Germinal center (tissue), 1 donor: ENCODE measurements at regions not wholly inside any gene's neighbourhood (a gene's known extent, or its start where the extent isn't known, plus 50 kb on each side); places are given as distances from the start of the nearest gene placed in this dataset.
"Not testable (repeated sequence)": the region's sequence is repeated elsewhere in the genome, so short reads cannot be mapped to it uniquely, and the experiment has no call there.

Source experiments
- DNase-seq: peaks from one replicate; pipeline ENCODE4 v3.0.0; 2012; ENCODE audit warnings: mixed read lengths, low spot score

DNA sequence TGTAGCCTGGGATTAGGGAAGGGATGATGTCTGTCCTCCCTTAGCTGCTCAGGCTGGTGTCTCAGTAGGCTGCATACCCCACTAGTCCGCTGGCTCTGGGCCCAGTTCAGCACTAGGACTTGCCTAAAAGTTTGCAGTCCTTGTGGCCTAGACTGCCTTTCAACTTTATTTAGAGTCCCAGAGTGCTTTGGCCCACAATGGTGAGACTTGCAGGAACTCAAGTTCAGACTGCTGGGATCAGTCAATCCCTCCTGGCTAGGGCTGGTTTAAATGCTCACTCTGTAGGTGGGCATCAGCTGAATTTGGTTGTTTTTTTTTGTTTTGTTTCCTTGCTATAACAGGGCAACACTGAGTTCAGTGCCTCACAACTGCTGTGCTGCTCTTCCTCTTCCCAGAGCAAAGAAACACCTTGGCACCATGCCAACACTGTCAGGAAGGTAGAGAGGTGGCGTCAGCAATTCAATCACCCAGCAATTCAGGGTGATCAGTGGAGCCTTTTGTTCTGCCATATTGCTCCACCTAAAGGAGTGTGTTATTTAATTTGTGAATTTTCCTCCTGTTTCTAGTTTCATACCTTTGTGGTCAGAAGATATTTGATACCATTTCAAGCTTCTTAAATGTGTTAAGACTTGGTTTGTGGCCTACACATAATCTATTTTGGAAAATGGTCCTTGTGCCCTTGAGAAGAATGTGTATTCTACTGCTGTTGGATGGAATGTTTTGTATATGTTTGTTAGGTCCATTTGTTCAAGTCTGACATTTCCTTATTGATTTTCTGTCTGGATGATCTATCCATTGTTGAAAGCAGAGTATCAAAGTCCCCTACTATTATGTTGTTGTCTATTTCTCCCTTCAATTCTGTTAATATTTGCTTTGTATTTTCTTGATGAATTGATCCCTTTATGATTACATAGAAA, 284.0 kb upstream of the PMFBP1 start:
- no peak for DNase-seq

DNA sequence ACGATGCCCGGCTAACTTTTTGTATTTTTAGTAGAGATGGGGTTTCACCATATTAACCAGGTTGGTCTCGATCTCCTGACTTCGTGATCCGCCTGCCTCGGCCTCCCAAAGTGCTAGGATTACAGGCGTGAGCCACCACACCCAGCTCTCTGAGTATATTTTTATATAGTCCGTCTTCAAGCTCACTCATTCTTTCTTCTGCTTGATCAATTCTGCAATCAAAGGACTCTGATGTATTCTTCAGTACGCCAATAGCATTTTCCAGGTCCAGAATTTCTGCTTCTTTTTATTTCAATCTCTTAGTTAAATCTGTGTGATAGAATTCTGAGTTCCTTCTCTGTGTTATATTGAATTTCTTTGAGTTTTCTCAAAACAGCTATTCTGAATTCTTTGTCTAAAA, 281.9 kb upstream of the PMFBP1 start:
- DNase-seq = not testable (repeated sequence)

DNA sequence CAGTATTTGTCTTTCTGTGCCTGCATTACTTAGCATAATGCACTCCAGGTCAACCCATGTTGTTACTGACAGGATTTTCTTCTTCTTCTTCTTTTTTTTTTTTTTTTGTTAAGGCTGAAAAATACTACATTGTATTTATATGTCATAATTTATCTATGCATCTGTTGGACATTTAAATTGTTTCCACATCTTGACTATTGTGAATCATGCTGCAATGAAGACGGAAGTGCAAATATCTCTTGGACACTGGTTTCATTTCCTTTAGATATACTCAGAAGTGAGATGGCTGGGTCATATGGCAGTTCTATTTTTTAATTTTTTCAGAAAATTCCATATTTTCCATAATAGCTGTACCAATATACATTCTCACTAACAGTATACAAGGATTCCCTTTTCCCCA, 272.7 kb upstream of the PMFBP1 start:
- DNase-seq = no peak

DNA sequence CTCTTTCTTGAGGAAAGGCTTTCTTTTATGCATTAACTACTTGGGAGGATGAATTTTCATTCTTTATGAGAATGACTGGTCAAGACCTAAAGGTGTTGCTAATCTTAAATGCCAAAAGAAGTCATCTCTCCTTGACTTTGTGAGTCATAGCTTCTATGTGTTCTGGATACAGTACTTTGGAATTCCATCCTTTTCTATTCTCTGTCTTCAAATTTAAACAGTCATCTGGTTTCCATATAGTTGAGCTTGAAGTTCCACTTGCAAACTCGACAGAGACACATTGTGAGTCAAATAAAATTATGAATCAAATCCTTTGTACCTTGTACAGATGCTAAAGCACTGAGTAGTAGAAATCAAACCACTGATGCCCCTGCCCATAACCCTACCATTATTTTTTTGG, 271.9 kb upstream of the PMFBP1 start:
- no peak for DNase-seq

DNA sequence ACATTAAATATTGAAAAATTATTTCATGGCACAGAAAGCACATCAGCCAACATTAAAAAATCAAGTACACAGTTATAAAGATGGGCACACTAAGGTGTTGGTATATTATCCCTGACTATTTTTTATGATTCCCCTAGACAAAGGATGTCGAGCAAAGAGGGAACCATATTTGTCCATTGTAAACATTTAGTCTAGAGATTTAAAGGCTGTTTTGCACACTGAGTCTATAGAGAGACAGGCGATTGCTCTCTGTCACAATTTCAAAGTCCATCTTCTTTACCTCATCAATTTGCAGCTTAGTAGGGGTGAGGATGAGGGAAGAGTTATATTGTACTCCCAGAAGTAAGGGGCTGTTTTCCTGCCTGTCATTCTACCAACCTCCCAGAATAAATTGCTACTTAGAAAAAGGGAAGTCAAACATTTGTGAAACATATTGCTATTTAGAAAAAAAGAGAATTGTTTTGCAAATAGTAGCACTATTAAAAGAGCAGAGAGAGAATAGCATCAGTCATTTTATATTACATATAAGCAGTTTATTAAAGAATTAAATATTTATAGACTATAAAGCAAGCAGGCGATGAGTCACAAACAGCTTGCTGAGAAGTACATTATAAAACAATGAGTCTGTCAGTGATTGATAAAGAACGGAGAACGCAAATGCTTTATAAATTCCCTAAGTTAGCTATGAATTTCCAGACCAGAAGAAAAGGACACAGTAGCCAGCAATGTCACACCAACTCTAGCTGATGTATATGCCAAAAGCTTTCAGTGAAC, 270.6 kb upstream of the PMFBP1 start:
- DNase-seq = no peak

DNA sequence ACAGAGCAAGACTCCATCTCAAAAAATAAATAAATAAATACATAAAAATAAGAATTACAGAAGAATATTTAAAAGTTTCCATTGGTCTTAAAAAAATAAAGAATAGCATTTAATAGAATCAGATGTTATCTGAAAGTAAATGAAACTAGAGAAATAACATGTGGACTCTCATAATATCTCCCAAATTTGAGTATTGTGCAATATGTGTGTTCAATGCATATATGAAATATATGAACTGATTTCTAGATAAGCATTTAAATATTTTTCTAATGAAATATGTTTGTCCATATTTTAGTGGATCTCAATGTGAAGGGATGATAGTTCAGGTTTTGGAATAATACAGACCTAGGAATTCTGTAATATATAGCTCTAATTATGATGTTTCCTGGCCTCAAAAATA, 265.9 kb upstream of the PMFBP1 start:
- no peak for DNase-seq

DNA sequence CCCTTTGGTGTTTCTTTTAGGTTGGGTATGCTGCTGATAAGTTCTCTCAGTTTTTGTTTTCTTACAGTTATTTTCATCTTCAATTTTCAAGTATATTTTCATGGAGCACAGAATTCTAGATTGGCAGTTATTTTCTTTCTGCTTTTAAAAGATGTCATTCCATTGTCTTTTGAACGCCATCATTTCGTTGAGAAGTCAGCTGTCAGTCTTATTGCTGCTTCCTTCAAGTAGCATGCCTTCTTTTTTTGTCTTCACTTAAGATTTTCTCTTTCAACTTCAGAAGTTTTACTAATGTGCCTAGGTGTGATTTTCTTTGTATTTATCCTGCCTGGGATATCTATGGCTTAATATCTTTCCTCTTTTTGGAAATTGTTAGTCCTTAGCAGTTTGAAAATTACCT, 262.2 kb upstream of the PMFBP1 start:
- no peak for DNase-seq

DNA sequence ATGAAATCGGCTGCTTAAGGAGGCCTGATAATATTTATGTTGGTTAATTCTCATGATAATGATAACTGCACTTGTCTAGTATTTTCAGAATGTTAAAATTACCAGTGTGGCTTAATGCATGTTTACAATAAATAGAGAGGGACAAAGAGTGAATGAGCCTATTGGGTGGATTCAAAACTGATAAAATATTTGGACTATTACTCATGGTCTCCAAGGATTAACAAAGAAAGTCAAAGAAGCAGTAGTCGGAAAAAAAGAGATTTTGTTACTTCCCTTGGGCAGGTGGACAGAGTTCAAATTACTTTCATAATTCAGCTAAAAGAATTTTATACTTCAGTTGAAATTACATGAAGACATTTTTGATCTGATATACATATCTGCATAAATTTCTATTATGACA, 258.2 kb upstream of the PMFBP1 start:
- DNase-seq = no peak

DNA sequence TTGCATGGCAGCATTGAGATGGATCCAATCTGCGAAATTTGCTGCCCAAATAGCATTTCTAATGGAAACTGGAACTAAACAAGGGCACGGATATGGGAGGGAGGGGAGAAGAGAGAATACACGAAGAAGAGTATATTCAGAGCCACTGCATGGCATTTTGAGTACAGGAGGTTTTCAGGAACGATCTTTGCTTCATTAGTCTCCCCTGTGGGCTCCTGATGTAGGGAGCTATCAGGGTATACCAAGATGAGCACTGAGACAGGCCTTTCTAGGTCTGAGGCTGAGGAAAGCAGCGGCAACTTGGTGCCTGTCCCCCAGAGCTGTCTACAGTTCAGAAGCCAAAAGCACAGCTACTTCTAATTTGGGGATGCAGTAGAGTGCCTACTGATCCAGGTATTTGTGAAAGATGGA, 257.7 kb upstream of the PMFBP1 start:
- DNase-seq = no peak

DNA sequence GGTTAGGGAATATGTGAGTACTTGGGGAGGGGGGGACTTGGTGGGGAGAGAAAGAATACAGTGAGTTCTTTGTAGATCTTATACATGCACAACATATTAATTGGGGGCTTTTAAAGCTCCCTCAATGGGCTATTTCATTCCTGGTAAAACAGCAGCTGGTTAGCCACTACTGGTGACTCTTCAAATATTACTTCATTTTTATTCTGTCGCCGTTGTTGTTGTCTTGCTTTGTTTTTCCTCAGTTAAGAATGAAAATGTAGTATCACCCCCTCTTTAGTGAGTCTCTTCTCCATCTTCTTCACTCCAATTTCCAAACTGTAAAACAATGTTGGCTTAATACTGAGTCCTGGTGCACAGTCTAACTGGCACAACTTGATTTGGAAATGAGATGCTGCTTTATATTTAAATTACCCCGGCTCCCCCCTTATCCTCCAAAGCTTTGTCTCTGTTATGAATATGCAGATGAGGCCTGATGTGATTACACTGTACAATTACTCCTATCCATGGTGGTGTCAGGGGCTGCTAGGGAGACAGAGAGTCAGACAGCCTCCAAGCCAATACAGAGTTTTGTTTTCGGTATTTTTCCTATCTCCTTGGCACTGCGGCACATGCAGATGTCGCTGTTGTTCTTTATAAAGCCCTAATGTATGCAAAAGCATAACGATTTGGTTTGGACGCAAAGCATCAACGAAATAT, 256.9 kb upstream of the PMFBP1 start:
- DNase-seq = no peak

DNA sequence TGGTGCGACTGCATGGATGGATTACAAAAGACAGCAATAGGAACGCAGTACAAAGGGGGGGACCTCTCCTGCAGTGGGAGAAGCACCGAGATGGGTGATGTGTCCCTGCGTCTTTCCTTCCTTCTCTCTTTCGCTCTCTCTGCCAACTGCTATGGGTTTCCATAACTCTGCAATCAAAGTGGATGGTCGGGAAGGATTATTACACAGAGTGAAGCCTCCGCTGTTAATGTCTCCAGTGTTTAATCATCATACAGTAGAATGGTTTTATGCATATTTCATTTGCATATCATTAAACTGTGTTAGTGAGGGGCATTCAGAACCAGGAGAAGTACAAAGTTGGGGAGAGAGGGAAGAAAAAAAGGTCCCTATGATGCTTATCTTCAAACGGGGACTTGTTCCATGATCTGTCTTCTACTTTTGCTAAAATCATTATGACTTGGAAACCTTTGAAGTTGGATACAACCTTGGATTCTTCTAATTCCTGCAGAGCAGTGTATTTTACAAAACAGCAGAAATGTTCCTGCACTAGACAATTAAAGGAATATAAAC, 255.9 kb upstream of the PMFBP1 start:
- DNase-seq = no peak

DNA sequence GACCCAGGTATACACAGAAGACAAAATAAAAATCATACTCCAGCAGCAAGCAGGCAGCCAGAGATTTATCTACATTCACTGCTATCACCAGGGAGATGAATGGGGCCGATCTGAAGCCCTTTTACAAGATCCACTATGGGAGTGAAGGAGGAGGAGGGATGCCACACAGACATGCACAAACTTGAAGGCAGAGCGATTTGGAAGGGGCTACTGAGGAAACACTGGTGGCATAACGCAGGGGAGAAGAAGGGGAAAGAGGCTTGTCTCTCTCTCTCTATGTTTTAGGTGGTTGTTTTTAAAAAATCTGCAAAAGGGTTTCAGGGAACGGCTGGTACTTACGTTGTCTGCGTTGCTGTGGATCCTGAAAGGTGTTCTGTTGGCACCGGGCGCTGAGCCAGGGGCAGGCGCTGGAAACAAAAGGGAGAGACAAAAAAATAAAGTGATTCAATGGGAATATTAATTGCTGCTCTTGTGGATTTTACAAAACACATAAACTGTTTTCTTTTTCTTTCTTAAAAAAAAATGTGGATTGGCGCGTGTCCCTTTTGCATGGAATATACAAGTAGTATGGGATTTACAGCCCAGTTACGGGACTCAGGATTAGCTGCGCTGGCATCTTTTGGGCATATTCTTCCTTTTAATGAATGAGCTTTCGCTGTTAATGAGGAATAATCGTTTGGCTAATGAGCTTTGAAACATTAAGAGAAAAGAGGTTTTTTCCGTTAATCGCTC, 255.3 kb upstream of the PMFBP1 start:
- no peak for DNase-seq

DNA sequence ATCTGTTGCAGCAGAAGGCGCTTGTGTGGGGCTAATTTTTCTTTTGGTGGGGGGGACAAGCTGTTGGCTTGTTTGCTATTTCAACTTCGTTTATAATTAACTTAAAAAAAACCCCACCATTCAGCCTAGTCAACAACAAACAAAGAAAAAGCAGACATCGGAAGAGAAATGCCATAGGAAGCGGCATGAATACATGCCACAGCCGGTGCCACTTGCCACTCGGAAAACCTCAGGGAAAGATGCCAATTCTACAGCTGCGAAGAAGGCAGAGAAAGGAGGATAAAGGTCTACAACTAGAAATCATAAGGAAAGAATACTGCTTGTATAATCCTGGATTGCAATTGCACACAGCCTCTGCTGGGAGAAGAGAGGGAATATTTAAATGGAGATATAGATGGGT, 254.4 kb upstream of the PMFBP1 start:
- DNase-seq = no peak

DNA sequence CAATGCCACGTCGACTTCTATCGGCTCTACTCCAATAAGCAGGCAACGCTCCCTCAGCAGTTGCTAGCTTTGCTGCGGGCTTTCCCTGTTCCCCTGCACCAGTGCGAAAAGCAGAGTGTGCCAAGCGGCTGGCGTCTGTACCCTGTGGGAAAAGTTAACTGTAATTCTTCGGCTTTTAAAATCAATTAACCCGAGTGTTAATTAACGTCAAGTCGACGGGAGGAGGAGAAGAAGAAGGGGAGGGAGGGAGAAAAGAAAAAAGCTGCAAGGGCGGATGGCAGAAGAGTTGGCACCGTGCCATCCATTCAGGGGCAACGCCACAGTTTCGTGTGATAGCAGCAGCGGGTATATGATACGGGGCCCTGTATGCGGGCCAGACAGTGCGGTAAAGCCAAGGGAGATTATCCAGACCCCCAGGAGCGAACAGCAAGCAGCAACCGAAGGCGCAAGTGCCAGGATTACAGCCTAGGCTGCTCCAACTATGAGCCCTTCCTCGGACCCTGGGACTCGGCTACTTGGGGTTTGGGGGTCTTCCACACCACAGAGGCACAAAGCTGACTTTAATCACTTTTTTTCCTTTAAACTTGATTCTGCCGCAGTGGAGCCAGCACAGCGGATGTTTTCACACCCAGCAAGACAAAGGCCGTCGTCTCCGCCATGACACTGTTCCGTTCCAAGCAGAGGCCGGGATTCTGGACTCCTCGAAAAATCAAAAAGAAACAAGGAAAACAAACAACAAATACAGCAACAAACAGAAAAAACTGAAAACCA, 253.8 kb upstream of the PMFBP1 start:
- no peak for DNase-seq

DNA sequence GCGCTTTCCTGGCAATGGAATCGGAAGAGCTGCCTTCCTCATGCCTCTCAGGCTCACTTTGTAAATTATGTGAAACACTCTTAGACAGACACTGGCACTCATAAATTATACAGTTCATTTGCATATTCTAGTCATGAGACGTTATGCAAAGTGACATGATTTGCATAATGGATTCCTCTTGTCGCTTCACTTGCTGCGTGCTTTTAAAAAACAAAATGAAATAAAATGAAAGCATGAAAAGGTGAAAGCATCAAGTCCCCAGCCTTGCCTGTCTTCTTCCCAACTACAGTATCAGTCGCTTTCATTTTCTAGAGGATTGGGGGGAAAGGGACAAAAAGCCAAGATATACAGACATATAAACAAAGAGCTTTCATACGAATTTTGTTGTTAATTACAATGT, 252.8 kb upstream of the PMFBP1 start:
- DNase-seq = no peak

DNA sequence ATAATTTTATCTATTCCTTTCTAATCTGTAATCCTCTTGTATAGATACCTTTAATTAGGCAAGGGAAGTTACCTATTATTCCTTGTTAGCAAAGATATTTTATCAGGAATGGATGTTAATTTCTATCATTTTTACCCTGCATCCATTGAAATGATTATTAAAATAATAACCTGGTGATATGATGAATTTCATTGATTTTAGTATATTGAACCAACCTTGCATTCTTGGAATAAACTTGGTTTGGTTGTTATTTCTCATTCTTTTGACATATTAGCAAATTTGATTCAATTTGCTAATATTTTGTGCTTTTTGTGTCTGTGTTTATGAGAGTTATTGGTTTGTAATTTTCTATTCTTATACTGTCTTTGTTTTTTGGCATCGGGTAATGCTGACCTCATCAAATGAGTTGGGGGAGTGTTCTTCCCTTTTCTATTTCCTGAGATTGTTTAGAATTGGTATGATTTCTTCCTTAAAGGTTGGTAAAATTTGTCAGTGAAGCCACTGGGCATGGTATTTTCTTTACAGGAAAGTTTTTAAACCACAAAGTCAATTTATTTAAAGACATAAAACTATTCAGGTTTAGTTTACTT, 250.4 kb upstream of the PMFBP1 start:
- DNase-seq = no peak

DNA sequence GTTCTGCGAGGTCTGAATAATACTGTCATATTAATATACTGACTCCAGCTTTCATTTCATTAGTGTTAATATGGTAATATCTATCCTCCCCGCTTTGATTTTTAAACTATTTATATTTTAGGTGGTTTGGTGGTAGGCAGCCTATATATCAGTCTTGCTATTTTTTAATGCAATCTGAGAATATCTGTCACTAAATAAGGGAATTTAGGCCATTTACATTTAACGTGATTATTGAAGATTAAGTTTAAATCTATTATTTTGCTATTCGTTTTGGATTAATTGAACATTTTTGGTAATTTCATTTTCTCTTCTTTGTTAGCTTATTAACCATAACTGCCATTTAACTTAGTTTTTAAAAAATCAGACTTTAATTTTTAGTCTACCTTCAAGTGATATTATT, 247.7 kb upstream of the PMFBP1 start:
- DNase-seq = no peak

DNA sequence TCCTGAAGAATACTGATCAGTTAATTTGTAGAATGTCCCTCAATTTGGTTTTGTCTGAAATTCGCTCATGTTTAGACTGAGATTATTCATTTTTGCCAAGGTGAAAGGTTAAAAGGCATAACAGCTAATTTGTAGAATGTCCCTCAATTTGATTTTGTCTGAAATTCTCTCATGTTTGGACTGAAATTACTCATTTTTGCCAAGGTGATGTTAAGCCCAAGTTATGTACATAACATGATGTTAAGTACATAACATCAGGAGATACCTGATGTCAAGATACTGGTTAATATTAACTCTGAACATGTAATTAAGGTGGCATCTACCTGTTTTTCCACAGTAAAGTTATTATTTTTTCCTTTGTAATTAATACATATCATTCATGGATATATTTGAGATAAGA, 243.4 kb upstream of the PMFBP1 start:
- no peak for DNase-seq

DNA sequence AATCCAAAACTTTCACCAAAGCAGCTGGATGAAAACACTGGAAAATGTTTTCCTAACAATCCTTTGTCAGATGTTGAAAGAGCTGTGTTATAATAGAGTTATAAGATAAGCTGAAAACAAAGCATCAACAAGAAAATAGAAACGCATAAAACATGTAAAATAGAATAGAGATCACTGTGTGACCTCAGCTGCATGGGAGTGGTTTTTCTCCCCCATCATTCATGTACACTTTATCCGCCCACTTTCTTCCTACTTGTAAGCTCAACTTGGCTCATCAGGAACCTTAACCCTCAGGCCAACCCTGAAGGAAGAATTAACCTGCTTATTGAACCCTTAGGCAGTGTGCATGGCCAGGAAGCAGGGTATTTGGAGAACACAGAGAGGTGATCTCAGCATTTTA, 238.5 kb upstream of the PMFBP1 start:
- DNase-seq = no peak

DNA sequence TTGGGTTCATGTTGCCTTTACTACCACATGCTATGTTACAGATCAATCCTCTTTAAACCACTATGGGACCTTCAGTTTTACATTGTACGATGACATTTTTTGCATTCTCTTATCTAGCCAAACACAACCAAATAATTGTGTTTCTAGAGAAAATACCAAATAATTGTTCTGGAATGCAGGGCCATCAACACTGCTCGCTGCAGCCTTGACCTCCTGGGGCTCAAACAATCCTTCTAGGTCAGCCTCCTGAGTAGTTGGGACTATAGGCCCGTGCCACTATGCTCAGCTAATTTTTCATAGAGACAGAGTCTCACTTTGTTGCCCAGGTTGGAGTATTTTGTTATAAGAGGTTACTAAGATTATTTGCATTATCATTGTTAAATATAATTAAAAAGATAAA, 237.5 kb upstream of the PMFBP1 start:
- DNase-seq = no peak

DNA sequence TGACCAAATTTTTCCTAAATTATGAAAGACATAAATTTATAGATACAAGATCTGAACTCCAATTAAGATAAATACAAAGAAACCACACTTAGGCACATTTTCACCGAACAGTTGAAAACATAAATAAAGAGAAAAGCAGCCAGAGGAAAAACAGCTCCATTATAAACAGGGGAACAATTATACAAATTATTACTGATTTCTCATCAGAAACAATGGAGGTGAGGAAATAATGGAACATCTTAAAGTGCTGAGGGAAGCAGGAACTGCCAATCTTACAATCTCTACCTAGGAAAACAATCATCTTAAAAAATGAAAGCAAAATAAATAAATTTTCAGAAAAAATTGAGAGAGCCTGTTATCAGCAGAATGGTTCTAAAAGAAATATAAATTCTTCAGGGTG, 234.4 kb upstream of the PMFBP1 start:
- no peak for DNase-seq
